Loucy (cell line): ENCODE measurements at regions not wholly inside any gene's neighbourhood (a gene's known extent, or its start where the extent isn't known, plus 50 kb on each side); places are given as distances from the start of the nearest gene placed in this dataset.

Experiments used
- H2AFZ ChIP-seq: fragments of 200-600 bp; sonication (generic); 2 replicates; pipeline ENCODE4 v1.6.0; 2016; ENCODE audit warnings: antibody characterized with exemption, mild to moderate bottlenecking, low read length, moderate library complexity
- H3F3A ChIP-seq: fragments of 200-600 bp; 2 replicates; pipeline ENCODE4 v1.6.0; 2016; ENCODE audit warnings: antibody characterized with exemption, low read depth, mild to moderate bottlenecking
- H3K27me3 ChIP-seq: fragments of 200-600 bp; sonication (generic); 2 replicates; pipeline ENCODE4 v1.6.1; 2014; ENCODE audit warnings: low read length, mild to moderate bottlenecking; ENCODE audit not compliant: insufficient read depth, poor library complexity, severe bottlenecking
- H3K36me3 ChIP-seq: fragments of 200-600 bp; sonication (generic); 2 replicates; pipeline ENCODE4 v1.6.1; 2016; ENCODE audit warnings: low read length; ENCODE audit not compliant: insufficient read depth
- H3K4me1 ChIP-seq: fragments of 200-600 bp; sonication (generic); 2 replicates; pipeline ENCODE4 v1.5.1; 2014; ENCODE audit warnings: low read length, mild to moderate bottlenecking; ENCODE audit not compliant: insufficient read depth, poor library complexity, severe bottlenecking
- H3K4me2 ChIP-seq: fragments of 200-600 bp; sonication (generic); 2 replicates; pipeline ENCODE4 v1.6.0; 2014; ENCODE audit warnings: antibody characterized with exemption, low read length, low read depth, mild to moderate bottlenecking; ENCODE audit not compliant: poor library complexity, severe bottlenecking
- H3K4me3 ChIP-seq: fragments of 200-600 bp; sonication (generic); 2 replicates; pipeline ENCODE4 v1.5.1; 2014; ENCODE audit warnings: low read length, mild to moderate bottlenecking, mixed read lengths; ENCODE audit not compliant: poor library complexity, severe bottlenecking
- H3K79me2 ChIP-seq: fragments of 200-600 bp; sonication (generic); 2 replicates; pipeline ENCODE4 v1.6.1; 2014; ENCODE audit warnings: low read length; ENCODE audit not compliant: insufficient read depth
- H3K9ac ChIP-seq: fragments of 200-600 bp; sonication (generic); 2 replicates; pipeline ENCODE4 v1.6.0; 2014; ENCODE audit warnings: mild to moderate bottlenecking, low read depth, low read length, moderate library complexity; ENCODE audit not compliant: poor library complexity, severe bottlenecking
- H3K9me2 ChIP-seq: fragments of 200-600 bp; sonication (generic); replicated peaks from 2 replicates; pipeline ENCODE4 v1.6.1; 2016; ENCODE audit warnings: low read depth, low read length, mixed read lengths
- H3K9me3 ChIP-seq: fragments of 200-600 bp; sonication (generic); 2 replicates; pipeline ENCODE4 v1.6.1; 2014; ENCODE audit warnings: mild to moderate bottlenecking, antibody characterized with exemption, low read length, low read depth; ENCODE audit not compliant: insufficient read depth
- H4K20me1 ChIP-seq: fragments of 200-600 bp; sonication (generic); 2 replicates; pipeline ENCODE4 v1.6.0; 2014; ENCODE audit warnings: antibody characterized with exemption, low read length, mild to moderate bottlenecking; ENCODE audit not compliant: insufficient read depth, poor library complexity, severe bottlenecking
- CTCF ChIP-seq: fragments of 200-600 bp; sonication (generic); conservative IDR thresholded peaks from 2 replicates; pipeline ENCODE4 v1.5.1; 2014; ENCODE audit warnings: mild to moderate bottlenecking, antibody characterized with exemption, low read length
- EZH2phosphoT487 ChIP-seq: fragments of 200-600 bp; IDR thresholded peaks from 2 replicates; pipeline ENCODE4 v1.6.1; 2018; ENCODE audit warnings: antibody characterized with exemption, mild to moderate bottlenecking, moderate library complexity, borderline replicate concordance

GRCh38 chr3:101068876-101069606, 75.8 kb upstream of the ABI3BP start:
- no peaks in the 10 kb centered on the region for H3K9me3 ChIP-seq
- no peak overlapping the region for H3K9ac ChIP-seq
- TF ChIP-seq EZH2phosphoT487 (no peak), CTCF (no peak)
- H3K4me1 ChIP-seq, result no peaks in the 10 kb centered on the region
- no peaks in the 10 kb centered on the region for H3K9me2 ChIP-seq
- no peaks in the 10 kb centered on the region for H3F3A ChIP-seq
- H3K79me2 ChIP-seq, result no peaks in the 10 kb centered on the region
- H4K20me1 ChIP-seq, result no peaks in the 10 kb centered on the region
- H3K27me3 ChIP-seq, result no peaks in the 10 kb centered on the region
- no peak overlapping the region for H3K4me3 ChIP-seq
- H3K4me2 ChIP-seq, result no peak overlapping the region
- no peaks in the 10 kb centered on the region for H3K36me3 ChIP-seq
- H2AFZ ChIP-seq, result peak overlapping the region; percentile 8; the same call in 1 of the 2 replicates

DNA sequence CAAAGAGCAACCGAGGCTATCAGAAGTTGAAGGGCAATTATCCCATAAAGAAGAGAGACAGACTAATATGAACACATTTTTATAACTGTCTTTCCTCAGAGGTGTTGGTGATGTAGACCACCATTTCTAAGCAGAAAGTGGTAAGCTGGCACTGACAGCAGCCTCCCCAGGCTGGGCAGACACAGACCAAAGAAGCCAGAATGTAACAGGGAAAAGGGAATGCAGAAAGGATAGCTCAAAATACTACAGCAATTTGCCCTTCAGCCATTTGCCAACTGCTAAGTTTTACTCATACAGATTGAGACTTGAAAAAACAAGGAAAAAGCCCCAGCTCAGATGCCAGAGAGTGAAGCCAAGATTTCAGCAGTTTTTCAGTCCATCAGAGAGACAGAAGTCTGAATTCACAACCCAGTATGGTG, 73.5 kb upstream of the ABI3BP start:
- TF ChIP-seq CTCF (no peak), EZH2phosphoT487 (no peak)
- H3K36me3 ChIP-seq, result no peaks in the 10 kb centered on the region
- H3K4me1 ChIP-seq, result no peaks in the 10 kb centered on the region
- H3K9me3 ChIP-seq, result no peaks in the 10 kb centered on the region
- no peaks in the 10 kb centered on the region for H3K9me2 ChIP-seq
- H2AFZ ChIP-seq, result no peak overlapping the region
- no peak overlapping the region for H3K9ac ChIP-seq
- no peaks in the 10 kb centered on the region for H3F3A ChIP-seq
- H3K4me3 ChIP-seq, result no peak overlapping the region
- H3K79me2 ChIP-seq, result no peaks in the 10 kb centered on the region
- H4K20me1 ChIP-seq, result no peaks in the 10 kb centered on the region
- H3K27me3 ChIP-seq, result no peaks in the 10 kb centered on the region
- H3K4me2 ChIP-seq, result no peak overlapping the region

DNA sequence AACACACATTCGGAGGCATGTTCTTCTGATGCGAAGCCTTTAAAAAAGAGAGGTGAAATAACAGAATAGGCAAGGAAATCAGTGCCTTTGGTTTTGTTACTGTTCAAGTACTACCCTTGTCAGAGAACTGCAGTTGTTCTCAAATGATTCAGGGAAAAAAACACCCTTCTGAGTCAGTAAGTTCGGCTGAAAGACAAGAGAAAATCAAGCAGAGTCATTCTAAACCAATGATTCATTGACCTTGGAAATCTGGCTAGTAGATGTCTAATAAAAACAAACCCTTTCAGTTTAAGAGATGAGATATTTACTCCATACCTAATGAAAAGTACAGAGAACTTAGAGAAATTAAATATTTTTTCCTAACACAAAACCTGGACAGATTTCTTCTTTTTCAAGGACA, 72.7 kb upstream of the ABI3BP start:
- no peaks in the 10 kb centered on the region for H3K27me3 ChIP-seq
- H3K4me3 ChIP-seq, result no peak overlapping the region
- H2AFZ ChIP-seq, result no peak overlapping the region
- H3K9ac ChIP-seq, result no peak overlapping the region
- H3K9me2 ChIP-seq, result no peaks in the 10 kb centered on the region
- no peaks in the 10 kb centered on the region for H3K79me2 ChIP-seq
- no peaks in the 10 kb centered on the region for H3F3A ChIP-seq
- H3K36me3 ChIP-seq, result no peaks in the 10 kb centered on the region
- H3K4me1 ChIP-seq, result no peaks in the 10 kb centered on the region
- TF ChIP-seq CTCF (no peak), EZH2phosphoT487 (no peak)
- no peak overlapping the region for H3K4me2 ChIP-seq
- no peaks in the 10 kb centered on the region for H3K9me3 ChIP-seq
- H4K20me1 ChIP-seq, result no peaks in the 10 kb centered on the region
